Frontal cortex (tissue), 3 donors: ENCODE measurements at regions not wholly inside any gene's neighbourhood (a gene's known extent, or its start where the extent isn't known, plus 50 kb on each side); places are given as distances from the start of the nearest gene placed in this dataset.

Experiments used
- DNase-seq, 2 donors: peaks; one replicate each; pipeline ENCODE4 v3.0.0; 2012; ENCODE audit warnings: low spot score in 2 of 2
- FAIRE-seq: peaks from 2 replicates; lab custom pipeline; 2012; peaks lifted over from hg19 to GRCh38; lab: Jason Lieb, UNC
- donor health status: control.
- donor health status: control.
- donor health status: control.

- FAIRE-seq = no peak
- no peak for DNase-seq
Measured at GRCh38 chr18:55166260-55166598, 207.0 kb upstream of the CCDC68 start.

- no peak for FAIRE-seq
- DNase-seq = no peak
Measured at GRCh38 chr18:55163550-55163949, 204.3 kb upstream of the CCDC68 start.

DNA sequence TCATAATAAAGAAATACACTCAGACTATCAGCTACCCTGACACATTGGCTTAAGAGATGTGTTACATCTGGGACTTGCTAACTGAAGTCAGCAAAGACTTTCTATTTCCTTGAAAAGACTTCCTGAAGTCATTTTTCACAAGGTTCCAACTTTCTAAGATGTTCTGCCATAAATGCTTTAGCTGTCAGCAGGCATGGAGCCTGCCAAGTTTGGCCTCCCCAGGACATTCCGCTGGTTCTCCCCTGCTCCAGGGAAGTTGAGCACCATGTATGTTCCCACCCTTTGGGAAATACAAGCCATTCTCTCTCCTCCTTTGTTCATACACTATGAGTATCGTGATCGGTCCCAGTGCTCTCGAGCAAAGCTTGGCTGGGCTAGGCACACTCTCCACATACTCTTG is 202.7 kb upstream of the CCDC68 start:
- DNase-seq (no peak), FAIRE-seq (no peak)

- no peak for DNase-seq
- FAIRE-seq = no peak
Measured at GRCh38 chr18:55159027-55159426, 199.8 kb upstream of the CCDC68 start.

- FAIRE-seq (no peak), DNase-seq (no peak)
Measured at GRCh38 chr18:55158570-55158969, 199.3 kb upstream of the CCDC68 start.

- no peak for DNase-seq
- FAIRE-seq = no peak
Measured at GRCh38 chr18:55153346-55153745, 194.1 kb upstream of the CCDC68 start.

- DNase-seq = no peak
Measured at GRCh38 chr18:55152801-55153200, 193.5 kb upstream of the CCDC68 start.

GRCh38 chr18:55149994-55150393 is 190.7 kb upstream of the CCDC68 start:
- FAIRE-seq (no peak), DNase-seq (no peak)

More at GRCh38 chr18:55152801-55153200, 193.5 kb upstream of the CCDC68 start:
- no peak for FAIRE-seq

DNA sequence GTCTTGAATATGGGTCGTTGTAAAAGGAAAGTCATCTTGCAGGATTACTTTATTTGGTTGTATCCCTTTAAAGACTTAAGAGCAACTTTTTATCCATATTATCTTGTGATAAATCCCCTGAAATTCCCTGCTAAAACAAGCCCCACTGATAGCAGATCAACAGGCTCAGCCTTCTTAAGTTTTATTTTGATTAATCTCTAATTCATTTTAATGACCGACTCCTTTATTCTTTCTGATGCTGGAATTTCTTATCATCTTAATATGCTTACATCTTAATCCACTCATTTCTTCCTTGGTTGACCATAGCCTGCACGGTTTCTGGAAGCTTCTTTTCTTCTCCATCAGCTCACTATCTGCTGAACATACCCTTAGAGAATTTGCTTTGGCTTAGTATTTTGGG is 188.5 kb upstream of the CCDC68 start:
- DNase-seq = no peak
- FAIRE-seq = no peak

- DNase-seq = no peak
- no peak for FAIRE-seq
Measured at GRCh38 chr18:55144193-55144930, 185.1 kb upstream of the CCDC68 start.

- FAIRE-seq (no peak), DNase-seq (no peak)
Measured at GRCh38 chr18:55142410-55142809, 183.1 kb upstream of the CCDC68 start.

DNA sequence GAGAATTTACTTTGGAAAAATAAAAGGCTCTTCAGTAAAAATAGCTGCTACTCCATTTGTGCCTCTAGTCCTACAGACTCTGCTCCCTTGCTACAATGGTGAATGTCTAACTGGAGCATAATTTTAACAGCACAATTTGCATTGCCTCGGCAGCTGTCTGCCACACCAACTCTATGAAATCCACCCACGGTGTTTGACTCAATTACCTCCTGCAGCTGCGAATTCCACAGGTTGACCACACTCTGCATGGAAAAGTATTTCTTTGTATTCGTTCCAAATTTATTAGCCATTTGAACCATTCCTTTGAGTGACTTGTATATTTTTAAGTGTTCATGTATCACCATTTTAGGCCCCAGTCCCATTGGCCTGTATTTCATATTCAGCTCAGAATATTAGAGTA is 182.1 kb upstream of the CCDC68 start:
- no peak for FAIRE-seq
- no peak for DNase-seq

DNA sequence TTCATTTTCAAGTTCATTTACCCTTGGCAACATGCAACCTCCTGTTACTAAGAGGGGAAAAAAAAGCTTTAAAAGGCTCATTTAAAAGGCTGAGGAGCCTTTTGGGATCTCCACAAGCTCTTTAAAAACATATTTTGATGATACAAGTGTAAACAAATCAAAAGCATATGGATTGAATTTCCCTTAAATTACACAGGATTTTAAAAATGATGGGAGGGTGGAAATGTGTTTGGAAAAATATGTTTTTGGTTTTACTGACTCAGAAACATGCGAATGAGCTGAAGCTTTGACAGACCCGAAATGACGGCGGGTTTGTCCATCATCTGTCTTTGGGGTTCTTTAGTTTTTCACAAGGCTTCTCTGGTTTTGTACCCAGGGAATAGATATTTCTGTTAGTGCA is 180.6 kb upstream of the CCDC68 start:
- DNase-seq (no peak), FAIRE-seq (no peak)

GRCh38 chr18:55139307-55139706 is 180.0 kb upstream of the CCDC68 start:
- no peak for DNase-seq
- no peak for FAIRE-seq

DNA sequence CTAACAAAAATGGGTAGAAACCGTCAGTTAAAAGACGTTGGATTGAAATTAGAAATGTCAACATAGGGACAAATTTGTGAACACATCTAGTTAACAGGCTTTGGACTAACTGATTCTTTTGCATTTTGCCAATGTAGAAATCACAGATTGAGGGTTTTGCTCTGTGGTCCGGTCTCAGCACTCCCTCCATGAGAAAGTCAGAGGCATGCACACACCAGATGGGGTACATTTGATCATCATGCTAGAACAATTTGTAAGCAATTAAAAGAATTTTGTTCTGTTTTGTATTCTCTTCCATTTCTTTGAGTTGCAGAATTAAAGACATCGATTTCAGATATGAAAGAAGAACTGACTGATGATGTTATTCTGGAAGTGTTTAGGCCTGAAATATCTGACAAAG is 179.1 kb upstream of the CCDC68 start:
- no peak for DNase-seq
- no peak for FAIRE-seq

- FAIRE-seq (no peak), DNase-seq (no peak)
Measured at GRCh38 chr18:55137602-55138001, 178.3 kb upstream of the CCDC68 start.

GRCh38 chr18:55136864-55137263 is 177.6 kb upstream of the CCDC68 start:
- no peak for DNase-seq
- FAIRE-seq = no peak

DNA sequence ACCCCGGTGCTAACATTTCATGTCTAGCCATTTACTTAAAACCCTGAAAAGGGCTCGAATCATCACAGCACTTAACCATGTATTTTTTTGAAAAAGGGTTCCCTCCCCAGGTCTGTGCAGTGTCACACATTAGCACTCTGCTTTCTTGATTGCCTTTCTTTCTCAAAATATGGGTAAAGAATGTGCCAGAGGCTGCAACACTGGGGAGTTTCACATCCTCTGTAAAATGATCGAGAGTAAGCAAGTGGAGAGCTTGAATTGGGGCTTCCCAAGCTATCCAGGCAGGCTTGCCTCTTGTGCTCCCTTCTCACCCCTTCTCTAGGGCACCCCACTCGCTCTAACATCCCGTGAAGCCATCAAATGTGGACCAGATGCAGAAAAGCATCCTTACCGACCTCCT is 177.0 kb upstream of the CCDC68 start:
- FAIRE-seq (no peak), DNase-seq (no peak)

DNA sequence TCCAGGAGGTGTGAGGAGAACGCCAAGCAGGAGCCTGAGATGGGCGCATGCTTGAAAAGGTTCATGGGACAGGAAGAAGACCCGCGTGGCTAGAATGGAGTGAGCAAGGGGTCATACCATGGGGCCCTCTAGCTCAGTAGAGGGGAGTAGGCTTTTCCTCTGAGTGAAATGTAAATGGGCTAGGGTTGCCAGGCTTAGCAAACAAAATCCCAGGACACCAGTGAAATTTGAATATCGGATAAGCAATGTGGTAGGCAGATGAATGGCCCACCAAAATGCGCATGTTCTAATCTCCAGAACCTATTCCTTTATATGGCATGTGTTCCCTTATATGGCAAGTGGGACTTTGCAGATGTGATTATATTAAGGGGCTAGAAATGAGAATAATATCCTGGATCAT is 174.1 kb upstream of the CCDC68 start:
- no peak for DNase-seq
- no peak for FAIRE-seq

DNA sequence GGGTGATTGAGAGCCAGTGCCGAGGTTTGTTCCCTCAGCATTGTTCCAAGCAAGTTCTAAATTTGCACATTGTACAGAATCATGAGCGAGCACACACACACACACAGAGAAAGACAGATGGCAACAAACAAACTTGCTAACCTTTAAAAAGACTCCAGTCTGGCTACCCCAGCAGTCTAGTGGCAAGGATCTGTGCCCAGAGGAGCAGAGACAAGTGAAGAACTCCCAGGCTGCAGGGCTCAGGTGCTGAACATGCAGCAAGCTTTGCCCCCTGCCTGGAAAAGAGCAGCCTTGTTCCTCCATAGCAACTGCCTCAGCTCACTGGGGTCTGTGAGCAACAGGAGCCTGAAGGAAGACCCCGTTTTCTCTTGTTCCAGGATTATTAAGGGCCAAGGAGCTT is 169.2 kb upstream of the CCDC68 start:
- DNase-seq (no peak), FAIRE-seq (no peak)

DNA sequence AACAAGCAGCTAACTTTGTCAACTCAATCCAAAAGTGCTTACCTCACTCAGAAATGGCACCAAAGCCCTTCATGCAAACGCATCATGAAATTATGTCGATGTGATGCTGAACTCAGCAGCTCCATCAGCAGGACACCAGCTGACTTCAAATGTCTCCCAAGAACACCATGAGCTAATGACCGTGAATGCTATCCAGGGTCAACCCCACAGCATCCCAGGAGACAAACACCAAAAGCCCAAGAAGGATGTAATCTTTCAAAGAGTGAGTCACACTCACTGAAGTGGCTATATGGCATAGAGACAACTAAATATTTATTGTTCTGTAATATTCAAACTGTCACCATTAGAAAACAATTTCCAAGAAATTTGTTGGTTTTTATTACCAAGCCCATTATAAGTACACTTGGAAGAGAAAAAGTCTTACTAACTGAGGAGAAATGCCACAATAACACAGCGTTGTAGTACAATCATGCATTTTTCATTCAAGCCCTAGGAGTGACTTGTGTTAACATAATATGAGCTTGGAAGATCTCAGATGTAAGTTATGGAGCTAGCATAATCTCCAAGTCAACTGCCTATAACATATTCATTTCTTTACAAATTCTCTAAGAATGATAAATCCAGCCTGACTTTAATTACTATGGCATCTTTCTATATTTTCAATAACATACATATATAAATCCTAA is 165.0 kb upstream of the CCDC68 start:
- FAIRE-seq = no peak
- DNase-seq = no peak

DNA sequence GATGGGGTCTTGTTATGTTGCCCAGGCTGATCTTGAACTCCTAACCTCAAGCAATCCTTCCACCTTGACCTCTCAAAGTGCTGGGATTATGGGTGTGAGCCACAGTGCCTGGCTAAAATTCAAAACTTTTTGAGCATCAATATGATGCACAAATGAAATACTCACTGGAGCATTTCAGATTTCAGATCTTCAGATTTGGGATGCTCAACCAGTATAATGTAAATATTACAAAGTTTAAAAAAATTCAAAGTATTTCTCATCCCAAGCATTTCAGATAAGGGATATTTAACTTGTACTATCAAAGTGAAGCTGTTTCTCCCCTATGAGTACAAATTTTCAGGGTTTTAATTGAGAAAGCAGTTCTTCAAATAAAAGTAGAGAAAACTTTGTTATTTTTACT is 164.1 kb upstream of the CCDC68 start:
- FAIRE-seq = no peak

More for the DNA sequence above, 164.1 kb upstream of the CCDC68 start:
- DNase-seq = no peak
